MV-4-11 (cell line): ENCODE measurements at regions not wholly inside any gene's neighbourhood (a gene's known extent, or its start where the extent isn't known, plus 50 kb on each side); places are given as distances from the start of the nearest gene placed in this dataset.
"Not testable (repeated sequence)": the region's sequence is repeated elsewhere in the genome, so short reads cannot be mapped to it uniquely, and the experiment has no call there.

Experiments used
- DNase-seq: peaks from one replicate; lab custom pipeline; 2025; lab: John Stamatoyannopoulos, UW

GRCh38 chr1:93773049-93773838 lies 91.6 kb upstream of the BCAR3 start:
- DNase-seq, result no peak

GRCh38 chr1:93771843-93772242 lies 90.2 kb upstream of the BCAR3 start:
- no peak for DNase-seq

DNA sequence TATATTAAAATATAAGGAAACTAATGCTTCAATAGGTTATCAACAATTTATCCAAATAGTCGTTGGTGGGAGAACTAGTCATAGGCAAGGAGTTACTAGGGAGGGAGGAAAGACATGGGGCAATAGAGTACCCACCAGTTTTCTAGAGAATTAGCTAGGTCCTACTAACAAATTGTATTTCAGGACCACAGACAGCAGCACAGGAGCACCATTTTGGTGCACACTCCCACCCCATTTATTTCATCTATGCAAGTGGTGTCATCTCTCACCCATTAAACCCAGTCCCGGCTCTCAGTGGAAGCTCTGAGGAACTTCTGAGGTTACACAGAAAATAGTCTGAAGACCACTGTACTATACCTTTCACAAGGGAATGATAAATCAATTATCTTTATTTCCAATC lies 89.0 kb upstream of the BCAR3 start:
- no peak for DNase-seq

DNA sequence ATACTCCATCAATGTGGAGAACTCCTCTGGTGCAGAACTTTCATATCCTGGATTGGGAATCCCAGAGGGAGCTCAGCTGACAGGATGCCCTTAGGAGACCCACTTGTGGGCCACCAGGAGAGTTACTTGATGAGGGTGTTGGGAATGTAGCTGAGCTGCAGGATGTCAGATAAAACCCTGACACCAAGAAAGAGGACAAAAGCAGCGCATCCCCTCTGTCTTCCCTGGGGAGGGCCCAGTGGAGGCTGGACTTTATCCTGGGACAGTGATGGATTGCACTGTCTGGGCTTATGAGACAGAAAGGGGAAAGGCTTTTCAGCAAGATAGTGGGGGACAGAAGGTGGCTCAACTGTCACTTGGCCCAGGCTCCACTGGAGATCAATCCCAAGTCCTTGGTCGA lies 88.1 kb upstream of the BCAR3 start:
- DNase-seq, result no peak

DNA sequence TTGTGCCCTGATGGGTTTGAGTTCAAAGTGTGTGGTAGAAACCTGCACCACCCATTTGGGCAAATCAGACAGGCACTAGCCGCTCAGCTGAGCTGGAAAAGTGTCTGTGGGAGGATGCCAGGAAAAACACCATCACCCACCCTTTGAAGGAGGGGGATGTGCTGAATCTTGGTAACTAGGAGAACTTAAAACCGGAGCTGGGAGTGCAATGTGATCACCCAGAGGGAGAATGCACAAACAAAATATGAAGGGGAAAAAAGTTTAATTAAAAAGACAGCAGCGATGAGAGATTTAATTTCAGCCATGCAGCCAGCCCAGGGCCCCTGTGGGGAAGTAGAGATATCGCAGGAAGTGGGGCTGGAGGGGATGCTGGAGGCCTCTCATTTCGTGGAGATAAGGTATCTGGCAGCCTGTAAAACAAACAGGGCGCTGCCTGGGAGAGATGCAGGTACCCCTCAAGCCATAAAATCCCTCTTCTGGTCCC lies 86.8 kb upstream of the BCAR3 start:
- DNase-seq, result no peak

DNA sequence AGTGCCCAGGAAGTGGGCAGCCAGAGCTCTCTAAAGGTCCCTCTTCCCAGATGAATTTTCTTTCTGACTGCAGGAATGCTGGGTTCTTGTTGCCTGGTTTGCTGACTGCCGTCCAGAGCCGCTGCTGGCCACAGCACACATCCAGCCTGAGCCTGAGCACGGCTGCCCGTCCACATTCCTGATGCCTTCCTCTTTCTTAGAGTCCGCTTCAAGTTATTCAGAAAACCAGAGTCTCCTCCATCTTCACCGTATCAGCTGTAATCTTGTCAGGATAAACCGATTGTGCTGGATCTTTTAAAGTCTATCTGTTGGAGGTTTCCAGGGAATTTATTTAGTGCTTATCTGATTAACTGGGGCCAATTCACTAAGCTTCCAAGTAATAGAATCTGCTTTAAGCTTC lies 84.8 kb upstream of the BCAR3 start:
- DNase-seq, result no peak

DNA sequence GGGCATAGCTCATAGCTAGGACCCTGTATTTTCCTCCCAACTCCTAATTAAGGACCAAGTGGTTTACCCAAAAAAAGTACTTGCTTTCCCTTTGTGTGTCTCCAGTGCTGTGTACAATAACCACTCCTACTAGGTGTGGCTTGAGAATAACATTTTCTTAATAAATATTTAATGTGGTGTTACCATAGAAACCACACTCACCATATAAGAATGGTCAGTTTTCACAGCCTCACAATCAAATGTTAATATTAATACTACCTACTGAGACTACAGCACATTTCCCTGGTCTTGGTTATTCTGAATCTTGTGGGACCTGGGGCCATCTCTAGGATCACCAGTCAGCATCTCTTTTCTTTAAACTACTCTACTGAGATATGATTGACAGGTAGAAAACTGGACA lies 83.5 kb upstream of the BCAR3 start:
- DNase-seq, result no peak

GRCh38 chr1:93764366-93764750 lies 82.7 kb upstream of the BCAR3 start:
- DNase-seq, result no peak

GRCh38 chr1:93763704-93764365 lies 82.2 kb upstream of the BCAR3 start:
- no peak for DNase-seq

DNA sequence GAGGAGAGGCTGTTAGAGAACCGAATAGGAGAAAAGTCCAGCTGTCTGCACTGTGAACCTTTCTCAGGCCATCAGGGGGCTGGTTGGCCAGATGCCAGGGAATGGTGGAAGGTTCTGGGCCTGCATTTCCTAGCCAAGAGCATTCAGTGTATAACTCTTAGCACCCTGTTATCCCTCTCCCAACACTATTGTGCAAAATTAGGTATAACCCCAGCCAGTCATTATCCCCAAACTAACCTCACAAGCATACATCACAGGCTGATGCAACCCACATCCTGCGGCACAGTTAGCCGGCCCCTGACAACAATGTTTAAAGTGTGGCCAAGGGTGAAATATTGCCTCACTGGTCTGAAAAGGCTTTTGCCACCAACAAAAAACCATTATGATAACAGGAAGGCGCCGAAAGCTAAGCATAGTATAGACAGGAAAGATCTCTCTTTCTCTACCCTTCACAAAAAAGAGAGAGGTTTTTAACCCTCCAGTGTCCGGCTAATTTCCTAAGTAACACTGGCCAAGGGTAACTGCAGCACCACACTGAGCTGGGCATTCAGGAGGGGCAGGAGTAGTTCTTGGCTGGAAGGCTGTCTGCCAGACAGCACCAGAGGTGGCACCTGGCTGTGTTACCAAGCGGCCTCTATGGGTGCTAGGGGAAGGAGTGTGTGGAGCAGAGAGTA lies 77.3 kb upstream of the BCAR3 start:
- peak; percentile 98 for DNase-seq

DNA sequence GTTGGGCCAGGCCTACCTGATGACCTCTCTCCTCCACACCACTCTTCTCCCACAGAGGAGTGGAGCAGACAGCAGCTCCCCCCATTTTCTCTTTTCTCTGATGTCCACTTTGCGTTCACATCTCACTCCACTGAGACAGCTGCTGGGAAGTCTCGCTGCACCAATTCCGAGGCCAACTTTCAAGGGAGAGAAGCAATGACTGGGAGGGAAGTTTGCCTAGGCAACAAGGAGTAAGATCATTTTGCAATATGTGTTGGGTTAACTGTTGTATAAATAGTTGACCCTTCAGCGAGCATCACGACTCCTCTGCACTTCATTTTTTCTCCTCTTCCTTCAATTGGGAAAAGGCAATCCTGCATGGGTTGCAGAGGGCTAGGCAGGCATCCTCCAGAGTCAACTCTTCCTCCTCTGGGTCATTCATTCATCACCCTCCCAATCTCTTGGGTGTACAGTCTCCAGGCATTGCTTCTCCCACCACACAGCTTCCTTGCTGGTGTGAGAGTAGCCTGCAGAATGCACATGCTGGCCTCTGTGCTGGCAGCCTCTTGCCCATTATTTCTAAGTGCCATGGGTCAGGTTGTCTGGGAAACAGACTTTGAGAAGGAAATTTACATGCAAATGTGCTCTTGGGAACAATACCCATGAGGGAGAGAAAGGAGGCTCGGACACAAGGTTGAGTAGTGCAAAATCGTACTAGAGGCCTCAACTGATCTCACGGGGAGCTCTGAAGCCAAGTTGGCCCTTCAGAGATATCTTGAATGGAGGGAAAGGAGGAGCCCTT lies 75.8 kb upstream of the BCAR3 start:
- DNase-seq, result peak; percentile 16

GRCh38 chr1:93756657-93757056 lies 75.0 kb upstream of the BCAR3 start:
- no peak for DNase-seq

- not testable (repeated sequence) for DNase-seq
Measured at GRCh38 chr1:93755251-93755715, 73.6 kb upstream of the BCAR3 start.

DNA sequence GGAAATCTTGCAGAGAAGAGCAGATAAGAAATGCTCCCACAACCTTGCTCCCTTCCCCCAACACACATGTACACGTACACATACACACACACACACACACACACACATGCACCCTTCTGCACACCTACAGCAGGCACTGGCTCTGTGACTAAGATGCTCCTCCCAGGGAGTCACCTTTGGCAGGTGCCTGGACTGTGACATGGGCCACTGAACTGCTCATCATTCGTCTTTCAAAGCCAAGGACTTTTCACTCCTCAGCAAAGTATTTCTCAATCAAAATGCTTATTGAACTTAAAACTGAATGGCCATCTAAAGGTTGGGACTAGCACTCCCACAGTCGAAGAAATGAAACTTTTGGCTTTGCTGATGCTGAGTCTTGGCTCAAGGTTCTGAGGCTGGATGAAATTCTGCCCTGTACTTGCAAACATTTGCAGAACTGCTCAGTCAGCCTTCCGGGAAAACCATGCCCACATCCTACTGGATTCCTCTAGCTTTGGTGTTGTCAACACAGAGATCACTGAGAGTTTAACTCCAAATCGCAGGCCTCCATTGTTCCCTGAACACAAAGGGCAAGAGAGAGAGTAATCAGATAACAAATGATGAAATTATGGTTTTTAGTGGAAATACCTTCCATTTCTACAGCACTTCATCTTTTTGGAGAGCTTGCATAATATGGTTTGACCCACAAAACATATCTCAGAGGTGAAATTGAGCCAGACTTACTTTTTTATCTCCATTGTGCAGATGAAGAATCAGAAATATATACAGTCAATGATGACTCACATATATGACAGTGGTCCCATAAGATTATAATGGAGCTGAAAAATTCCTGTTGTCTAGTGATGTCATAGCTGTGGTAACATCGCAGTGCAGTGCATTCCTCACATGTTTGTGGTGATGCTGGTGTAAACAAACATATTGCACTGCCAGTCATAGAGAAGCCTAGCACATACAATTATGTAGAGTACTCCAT lies 72.4 kb upstream of the BCAR3 start:
- DNase-seq, result peak; percentile 78

DNA sequence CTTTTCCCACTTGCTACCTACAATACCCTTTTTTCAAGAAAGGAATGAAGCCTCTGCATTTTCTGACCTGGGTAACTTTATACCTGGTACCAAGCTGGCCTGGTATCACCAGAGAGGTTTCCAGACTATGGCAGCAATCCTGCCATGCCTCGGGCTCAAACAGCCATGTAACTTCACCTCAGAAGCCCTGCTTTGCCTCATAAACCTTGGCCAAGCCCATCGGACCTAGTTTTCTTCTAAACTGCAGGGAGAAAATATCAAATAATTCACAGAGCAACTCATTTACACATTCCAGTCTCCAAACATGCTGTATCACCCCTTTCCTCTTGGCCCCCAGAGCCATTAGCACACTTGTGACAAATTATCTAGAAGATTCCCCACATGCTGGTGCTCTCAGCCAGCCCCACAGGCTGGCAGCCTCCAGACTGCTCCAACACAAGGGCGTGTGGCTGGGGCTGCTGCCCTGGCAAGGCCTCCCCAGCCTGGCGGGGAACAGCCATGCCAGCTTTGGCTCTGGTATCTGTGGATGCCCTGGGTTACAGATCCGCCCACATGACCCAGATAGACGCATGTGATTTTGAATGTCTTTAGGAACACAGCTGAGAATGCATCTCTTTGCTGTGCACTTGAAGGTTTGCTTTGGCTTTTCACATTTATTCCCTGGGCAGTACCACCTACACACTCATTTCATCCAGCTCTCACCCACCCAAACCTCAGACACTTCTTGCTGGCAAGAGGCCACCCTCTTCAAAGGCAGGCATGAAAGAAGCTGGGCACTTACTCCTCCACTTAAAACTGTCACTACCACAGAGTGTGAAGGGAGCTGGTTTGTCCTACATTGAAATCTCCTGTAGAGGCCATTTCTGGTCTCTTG lies 70.0 kb upstream of the BCAR3 start:
- no peak for DNase-seq

GRCh38 chr1:93750955-93751354 lies 69.3 kb upstream of the BCAR3 start:
- peak; percentile 40 for DNase-seq

DNA sequence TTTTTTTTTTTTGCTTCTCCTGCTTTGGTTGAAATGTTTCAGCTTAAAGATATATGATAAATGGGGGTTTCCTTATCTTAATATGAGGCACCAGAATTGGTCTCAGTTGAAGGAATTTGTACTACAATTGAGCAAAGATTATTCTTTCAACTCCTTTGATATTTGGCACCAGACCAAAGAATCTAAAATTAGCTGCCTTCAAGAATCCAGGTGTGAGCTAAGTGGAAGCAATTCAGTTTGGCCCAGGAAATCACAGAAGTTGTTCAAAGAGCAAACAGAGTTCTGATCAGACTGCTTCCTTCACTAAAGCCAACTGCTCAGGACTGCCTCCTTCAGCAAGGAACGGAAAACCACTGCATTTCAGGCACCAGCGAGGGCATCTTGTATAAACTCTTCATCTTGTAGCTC lies 68.3 kb upstream of the BCAR3 start:
- DNase-seq, result peak; percentile 40

- peak; percentile 74 for DNase-seq
Measured at GRCh38 chr1:93749487-93749886, 67.8 kb upstream of the BCAR3 start.

DNA sequence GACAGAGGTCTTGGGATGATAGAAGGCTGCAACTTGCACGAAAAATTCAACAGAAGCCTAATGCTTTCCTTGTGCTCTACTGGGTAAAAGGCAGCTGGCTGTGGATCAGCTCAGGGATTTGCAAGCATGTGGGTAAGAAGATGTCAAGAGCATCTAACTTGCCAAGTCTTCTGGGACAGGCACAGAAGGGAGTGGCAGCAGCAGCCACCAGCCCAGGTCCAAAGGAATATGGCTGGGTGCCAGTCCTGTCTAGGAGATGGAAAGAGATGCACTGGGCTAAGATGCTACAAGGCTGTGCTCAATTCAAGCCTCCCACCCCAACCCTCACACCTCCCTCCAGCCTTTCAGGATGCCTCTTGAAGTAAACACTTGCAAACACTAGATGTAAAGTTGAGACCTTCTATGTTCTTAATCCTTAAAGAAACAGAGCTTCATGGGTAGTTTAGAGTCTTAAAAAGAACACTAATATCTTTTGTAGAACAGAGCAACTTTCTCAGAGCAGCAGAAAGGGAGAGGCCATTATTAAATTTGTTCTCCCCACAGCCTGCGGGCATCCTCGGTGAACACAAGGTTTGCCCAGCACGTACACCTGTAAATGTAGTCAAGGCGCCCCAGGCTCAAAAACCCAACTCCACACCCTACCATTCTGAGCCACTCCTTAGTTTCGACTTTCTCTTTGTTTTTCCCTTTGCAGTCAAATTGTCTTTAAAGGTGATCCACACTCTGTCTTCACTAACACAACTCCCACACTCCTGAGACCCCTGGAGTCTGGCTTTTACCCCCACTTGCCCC lies 64.6 kb upstream of the BCAR3 start:
- DNase-seq, result no peak
